ENCODE measurements at regions not wholly inside any gene's neighbourhood (a gene's known extent, or its start where the extent isn't known, plus 50 kb on each side); places are given as distances from the start of the nearest gene placed in this dataset.

- Histone ChIP-seq H3K4me1 (ENCODE audit: control insufficient read depth, insufficient read depth, low read length) (no peaks in the 10 kb centered on the region), H3K36me3 (ENCODE audit: control insufficient read depth, insufficient read depth, low read length) (no peaks in the 10 kb centered on the region), H3K9ac (ENCODE audit: low read length) (no peak overlapping the region), H3K27me3 (ENCODE audit: control insufficient read depth, insufficient read depth, low read length) (no peaks in the 10 kb centered on the region), H3K4me3 (ENCODE audit: low read length) (no peak overlapping the region), H3K9me3 (ENCODE audit: control insufficient read depth, low read length) (no peaks in the 10 kb centered on the region)
Measured at GRCh38 chr2:12343141-12343540, 373.6 kb upstream of the TRIB2 start.

- no peaks in the 10 kb centered on the region for H3K9me3 ChIP-seq (ENCODE audit: control insufficient read depth, low read length)
- no peaks in the 10 kb centered on the region for H3K27me3 ChIP-seq (ENCODE audit: control insufficient read depth, insufficient read depth, low read length)
- H3K4me1 ChIP-seq (ENCODE audit: control insufficient read depth, insufficient read depth, low read length) = no peaks in the 10 kb centered on the region
- no peak overlapping the region for H3K4me3 ChIP-seq (ENCODE audit: low read length)
- no peaks in the 10 kb centered on the region for H3K36me3 ChIP-seq (ENCODE audit: control insufficient read depth, insufficient read depth, low read length)
- H3K9ac ChIP-seq (ENCODE audit: low read length) = no peak overlapping the region
Measured at GRCh38 chr2:12347066-12347493, 369.7 kb upstream of the TRIB2 start.

GRCh38 chr2:12348216-12348615 is 368.5 kb upstream of the TRIB2 start:
- H3K4me1 ChIP-seq (ENCODE audit: control insufficient read depth, insufficient read depth, low read length) = no peaks in the 10 kb centered on the region
- no peaks in the 10 kb centered on the region for H3K36me3 ChIP-seq (ENCODE audit: control insufficient read depth, insufficient read depth, low read length)
- H3K27me3 ChIP-seq (ENCODE audit: control insufficient read depth, insufficient read depth, low read length) = no peaks in the 10 kb centered on the region
- H3K4me3 ChIP-seq (ENCODE audit: low read length) = no peak overlapping the region
- H3K9ac ChIP-seq (ENCODE audit: low read length) = no peak overlapping the region
- H3K9me3 ChIP-seq (ENCODE audit: control insufficient read depth, low read length) = no peaks in the 10 kb centered on the region

GRCh38 chr2:12350821-12351220 is 365.9 kb upstream of the TRIB2 start:
- no peaks in the 10 kb centered on the region for H3K36me3 ChIP-seq (ENCODE audit: control insufficient read depth, insufficient read depth, low read length)
- H3K9me3 ChIP-seq (ENCODE audit: control insufficient read depth, low read length) = no peaks in the 10 kb centered on the region
- no peaks in the 10 kb centered on the region for H3K4me1 ChIP-seq (ENCODE audit: control insufficient read depth, insufficient read depth, low read length)
- H3K9ac ChIP-seq (ENCODE audit: low read length) = no peak overlapping the region
- no peaks in the 10 kb centered on the region for H3K27me3 ChIP-seq (ENCODE audit: control insufficient read depth, insufficient read depth, low read length)
- H3K4me3 ChIP-seq (ENCODE audit: low read length) = no peak overlapping the region

- Histone ChIP-seq H3K9ac (ENCODE audit: low read length) (no peak overlapping the region), H3K27me3 (ENCODE audit: control insufficient read depth, insufficient read depth, low read length) (no peaks in the 10 kb centered on the region), H3K4me3 (ENCODE audit: low read length) (no peak overlapping the region), H3K4me1 (ENCODE audit: control insufficient read depth, insufficient read depth, low read length) (no peaks in the 10 kb centered on the region), H3K9me3 (ENCODE audit: control insufficient read depth, low read length) (no peaks in the 10 kb centered on the region), H3K36me3 (ENCODE audit: control insufficient read depth, insufficient read depth, low read length) (no peaks in the 10 kb centered on the region)
Measured at GRCh38 chr2:12352889-12353288, 363.8 kb upstream of the TRIB2 start.

- H3K4me1 ChIP-seq (ENCODE audit: control insufficient read depth, insufficient read depth, low read length) = no peaks in the 10 kb centered on the region
- H3K4me3 ChIP-seq (ENCODE audit: low read length) = no peak overlapping the region
- no peaks in the 10 kb centered on the region for H3K27me3 ChIP-seq (ENCODE audit: control insufficient read depth, insufficient read depth, low read length)
- H3K9me3 ChIP-seq (ENCODE audit: control insufficient read depth, low read length) = no peaks in the 10 kb centered on the region
- no peaks in the 10 kb centered on the region for H3K36me3 ChIP-seq (ENCODE audit: control insufficient read depth, insufficient read depth, low read length)
- H3K9ac ChIP-seq (ENCODE audit: low read length) = no peak overlapping the region
Measured at GRCh38 chr2:12361506-12361905, 355.2 kb upstream of the TRIB2 start.

- Histone ChIP-seq H3K36me3 (ENCODE audit: control insufficient read depth, insufficient read depth, low read length) (no peaks in the 10 kb centered on the region), H3K4me1 (ENCODE audit: control insufficient read depth, insufficient read depth, low read length) (no peaks in the 10 kb centered on the region), H3K4me3 (ENCODE audit: low read length) (no peak overlapping the region), H3K27me3 (ENCODE audit: control insufficient read depth, insufficient read depth, low read length) (no peaks in the 10 kb centered on the region), H3K9me3 (ENCODE audit: control insufficient read depth, low read length) (no peaks in the 10 kb centered on the region), H3K9ac (ENCODE audit: low read length) (no peak overlapping the region)
Measured at GRCh38 chr2:12363138-12363537, 353.6 kb upstream of the TRIB2 start.

- H3K4me1 ChIP-seq (ENCODE audit: control insufficient read depth, insufficient read depth, low read length) = no peaks in the 10 kb centered on the region
- H3K36me3 ChIP-seq (ENCODE audit: control insufficient read depth, insufficient read depth, low read length) = no peaks in the 10 kb centered on the region
- no peaks in the 10 kb centered on the region for H3K9me3 ChIP-seq (ENCODE audit: control insufficient read depth, low read length)
- H3K4me3 ChIP-seq (ENCODE audit: low read length) = no peak overlapping the region
- no peak overlapping the region for H3K9ac ChIP-seq (ENCODE audit: low read length)
- no peaks in the 10 kb centered on the region for H3K27me3 ChIP-seq (ENCODE audit: control insufficient read depth, insufficient read depth, low read length)
Measured at GRCh38 chr2:12363569-12363968, 353.2 kb upstream of the TRIB2 start.

- no peaks in the 10 kb centered on the region for H3K4me1 ChIP-seq (ENCODE audit: control insufficient read depth, insufficient read depth, low read length)
- H3K9ac ChIP-seq (ENCODE audit: low read length) = no peak overlapping the region
- H3K36me3 ChIP-seq (ENCODE audit: control insufficient read depth, insufficient read depth, low read length) = no peaks in the 10 kb centered on the region
- no peaks in the 10 kb centered on the region for H3K9me3 ChIP-seq (ENCODE audit: control insufficient read depth, low read length)
- H3K27me3 ChIP-seq (ENCODE audit: control insufficient read depth, insufficient read depth, low read length) = no peaks in the 10 kb centered on the region
- no peak overlapping the region for H3K4me3 ChIP-seq (ENCODE audit: low read length)
Measured at GRCh38 chr2:12369566-12369965, 347.2 kb upstream of the TRIB2 start.

- Histone ChIP-seq H3K4me1 (ENCODE audit: control insufficient read depth, insufficient read depth, low read length) (no peaks in the 10 kb centered on the region), H3K9ac (ENCODE audit: low read length) (no peak overlapping the region), H3K36me3 (ENCODE audit: control insufficient read depth, insufficient read depth, low read length) (no peaks in the 10 kb centered on the region), H3K27me3 (ENCODE audit: control insufficient read depth, insufficient read depth, low read length) (no peaks in the 10 kb centered on the region), H3K4me3 (ENCODE audit: low read length) (no peak overlapping the region), H3K9me3 (ENCODE audit: control insufficient read depth, low read length) (no peaks in the 10 kb centered on the region)
Measured at GRCh38 chr2:12376025-12376424, 340.7 kb upstream of the TRIB2 start.

GRCh38 chr2:12379143-12379542 is 337.6 kb upstream of the TRIB2 start:
- no peak overlapping the region for H3K9ac ChIP-seq (ENCODE audit: low read length)
- H3K9me3 ChIP-seq (ENCODE audit: control insufficient read depth, low read length) = no peaks in the 10 kb centered on the region
- H3K27me3 ChIP-seq (ENCODE audit: control insufficient read depth, insufficient read depth, low read length) = no peaks in the 10 kb centered on the region
- no peak overlapping the region for H3K4me3 ChIP-seq (ENCODE audit: low read length)
- H3K4me1 ChIP-seq (ENCODE audit: control insufficient read depth, insufficient read depth, low read length) = no peaks in the 10 kb centered on the region
- no peaks in the 10 kb centered on the region for H3K36me3 ChIP-seq (ENCODE audit: control insufficient read depth, insufficient read depth, low read length)

GRCh38 chr2:12381543-12382325 is 335.0 kb upstream of the TRIB2 start:
- no peaks in the 10 kb centered on the region for H3K36me3 ChIP-seq (ENCODE audit: control insufficient read depth, insufficient read depth, low read length)
- no peak overlapping the region for H3K9ac ChIP-seq (ENCODE audit: low read length)
- no peaks in the 10 kb centered on the region for H3K4me1 ChIP-seq (ENCODE audit: control insufficient read depth, insufficient read depth, low read length)
- H3K27me3 ChIP-seq (ENCODE audit: control insufficient read depth, insufficient read depth, low read length) = no peaks in the 10 kb centered on the region
- H3K9me3 ChIP-seq (ENCODE audit: control insufficient read depth, low read length) = no peaks in the 10 kb centered on the region
- no peak overlapping the region for H3K4me3 ChIP-seq (ENCODE audit: low read length)

- Histone ChIP-seq H3K4me1 (ENCODE audit: control insufficient read depth, insufficient read depth, low read length) (no peaks in the 10 kb centered on the region), H3K9me3 (ENCODE audit: control insufficient read depth, low read length) (no peaks in the 10 kb centered on the region), H3K36me3 (ENCODE audit: control insufficient read depth, insufficient read depth, low read length) (no peaks in the 10 kb centered on the region), H3K27me3 (ENCODE audit: control insufficient read depth, insufficient read depth, low read length) (no peaks in the 10 kb centered on the region), H3K9ac (ENCODE audit: low read length) (no peak overlapping the region), H3K4me3 (ENCODE audit: low read length) (no peak overlapping the region)
Measured at GRCh38 chr2:12382366-12382765, 334.4 kb upstream of the TRIB2 start.

Data from mucosa of stomach (tissue), 1 donor.